Peyer's patch (tissue), 4 donors: ENCODE measurements at regions not wholly inside any gene's neighbourhood (a gene's known extent, or its start where the extent isn't known, plus 50 kb on each side); places are given as distances from the start of the nearest gene placed in this dataset.

Source experiments
- DNase-seq, 3 donors: peaks; one replicate each; pipeline ENCODE4 v3.0.0-alpha.2; 2017 to 2019
- H3K27ac ChIP-seq, 4 donors: fragments of 200-600 bp; sonication (generic); one replicate each; pipeline ENCODE4 v1.5.1; 2016 to 2019
- H3K27me3 ChIP-seq, 2 donors: fragments of 200-600 bp; sonication (generic); one replicate each; pipeline ENCODE4 v1.5.1; 2019
- H3K36me3 ChIP-seq, 3 donors: fragments of 200-600 bp; sonication (generic); one replicate each; pipeline ENCODE4 v1.5.1; 2016 to 2019
- H3K4me1 ChIP-seq, 4 donors: fragments of 200-600 bp; sonication (generic); one replicate each; pipeline ENCODE4 v1.5.1; 2016 to 2019
- H3K4me3 ChIP-seq, 4 donors: fragments of 200-600 bp; sonication (generic); 1 replicate in 3 of 4; 2 replicates in 1 of 4; pipeline ENCODE4 v1.5.1; 2016 to 2019; ENCODE audit warnings: mild to moderate bottlenecking in 1 of 4
- H3K9me3 ChIP-seq, 4 donors: fragments of 200-600 bp; sonication (generic); one replicate each; pipeline ENCODE4 v1.5.1; 2016 to 2019; ENCODE audit warnings: mild to moderate bottlenecking in 1 of 4
- CTCF ChIP-seq, 6 experiments: fragments of 450-650 bp in 4 of 6; fragments of 200-600 bp in 2 of 6; sonication (generic) in 1 of 6; IDR thresholded peaks; one replicate each; pipeline ENCODE4 v1.5.1; 2017 to 2019; ENCODE audit warnings: antibody characterized with exemption in 6 of 6, mild to moderate bottlenecking in 3 of 6, moderate library complexity in 1 of 6
- POLR2A ChIP-seq, 2 donors: fragments of 450-650 bp; IDR thresholded peaks; one replicate each; pipeline ENCODE4 v1.5.1; 2017; ENCODE audit warnings: antibody characterized with exemption in 2 of 2, mild to moderate bottlenecking in 2 of 2, moderate library complexity in 2 of 2

- no peak overlapping the region for H3K27ac ChIP-seq
- H3K4me3 ChIP-seq: no peak overlapping the region
- no peaks in the 10 kb centered on the region for H3K4me1 ChIP-seq
- DNase-seq: no peak
- H3K27me3 ChIP-seq: no peaks in the 10 kb centered on the region
- TF ChIP-seq CTCF (IDR thresholded peaks at IDR 0.05) (no peak), POLR2A (IDR thresholded peaks at IDR 0.05) (no peak)
- H3K36me3 ChIP-seq: no peaks in the 10 kb centered on the region
- no peaks in the 10 kb centered on the region for H3K9me3 ChIP-seq
Observed at GRCh38 chr19:31831421-31832175, 482.4 kb upstream of the TSHZ3 start.

GRCh38 chr19:31832176-31832548 is 482.9 kb upstream of the TSHZ3 start:
- H3K27ac ChIP-seq: no peak overlapping the region
- no peak overlapping the region for H3K4me3 ChIP-seq
- H3K27me3 ChIP-seq: no peaks in the 10 kb centered on the region
- DNase-seq: no peak
- no peaks in the 10 kb centered on the region for H3K9me3 ChIP-seq
- no peak for TF ChIP-seq POLR2A (IDR thresholded peaks at IDR 0.05)
- TF ChIP-seq CTCF (IDR thresholded peaks at IDR 0.05): no peak
- H3K36me3 ChIP-seq: no peaks in the 10 kb centered on the region
- no peaks in the 10 kb centered on the region for H3K4me1 ChIP-seq

- Histone ChIP-seq H3K36me3 (no peaks in the 10 kb centered on the region), H3K27ac (no peak overlapping the region), H3K4me1 (no peaks in the 10 kb centered on the region), H3K9me3 (no peaks in the 10 kb centered on the region), H3K27me3 (no peaks in the 10 kb centered on the region), H3K4me3 (no peak overlapping the region)
- no peak for TF ChIP-seq CTCF (IDR thresholded peaks at IDR 0.05)
- TF ChIP-seq POLR2A (IDR thresholded peaks at IDR 0.05): no peak
- no peak for DNase-seq
Observed at GRCh38 chr19:31834070-31834469, 484.8 kb upstream of the TSHZ3 start.

GRCh38 chr19:31838163-31838815 is 489.1 kb upstream of the TSHZ3 start:
- no peak overlapping the region for H3K4me3 ChIP-seq
- no peaks in the 10 kb centered on the region for H3K27me3 ChIP-seq
- no peaks in the 10 kb centered on the region for H3K36me3 ChIP-seq
- H3K4me1 ChIP-seq: no peaks in the 10 kb centered on the region
- no peak for DNase-seq
- TF ChIP-seq CTCF (IDR thresholded peaks at IDR 0.05): no peak
- TF ChIP-seq POLR2A (IDR thresholded peaks at IDR 0.05): no peak
- no peaks in the 10 kb centered on the region for H3K9me3 ChIP-seq
- no peak overlapping the region for H3K27ac ChIP-seq

- TF ChIP-seq POLR2A (IDR thresholded peaks at IDR 0.05) (no peak), CTCF (IDR thresholded peaks at IDR 0.05) (no peak)
- Histone ChIP-seq H3K36me3 (no peaks in the 10 kb centered on the region), H3K27me3 (no peaks in the 10 kb centered on the region), H3K27ac (no peak overlapping the region), H3K9me3 (peaks cover 0 to 4% (median 0%) of the 10 kb centered on the region in 4 donors), H3K4me1 (no peaks in the 10 kb centered on the region), H3K4me3 (no peak overlapping the region)
- DNase-seq: no peak
Observed at GRCh38 chr19:31840371-31840770, 491.1 kb upstream of the TSHZ3 start.
